Ishikawa (cell line): ENCODE measurements at regions not wholly inside any gene's neighbourhood (a gene's known extent, or its start where the extent isn't known, plus 50 kb on each side); places are given as distances from the start of the nearest gene placed in this dataset.

Experiments
- EGR1 ChIP-seq: IDR thresholded peaks from 2 replicates; pipeline ENCODE4 v1.6.1; 2012
- YY1 ChIP-seq: IDR thresholded peaks from 2 replicates; pipeline ENCODE4 v1.6.1; 2012; ENCODE audit warnings: low read depth
- TF ChIP-seq, protein P1 (sequence below): IDR thresholded peaks from 2 replicates; pipeline ENCODE4 v1.6.1; 2012; ENCODE audit warnings: low read depth, mild to moderate bottlenecking
- TF ChIP-seq, protein P2 (sequence below): IDR thresholded peaks from 2 replicates; pipeline ENCODE4 v1.6.1; 2012

- TF ChIP-seq, protein P1, sequence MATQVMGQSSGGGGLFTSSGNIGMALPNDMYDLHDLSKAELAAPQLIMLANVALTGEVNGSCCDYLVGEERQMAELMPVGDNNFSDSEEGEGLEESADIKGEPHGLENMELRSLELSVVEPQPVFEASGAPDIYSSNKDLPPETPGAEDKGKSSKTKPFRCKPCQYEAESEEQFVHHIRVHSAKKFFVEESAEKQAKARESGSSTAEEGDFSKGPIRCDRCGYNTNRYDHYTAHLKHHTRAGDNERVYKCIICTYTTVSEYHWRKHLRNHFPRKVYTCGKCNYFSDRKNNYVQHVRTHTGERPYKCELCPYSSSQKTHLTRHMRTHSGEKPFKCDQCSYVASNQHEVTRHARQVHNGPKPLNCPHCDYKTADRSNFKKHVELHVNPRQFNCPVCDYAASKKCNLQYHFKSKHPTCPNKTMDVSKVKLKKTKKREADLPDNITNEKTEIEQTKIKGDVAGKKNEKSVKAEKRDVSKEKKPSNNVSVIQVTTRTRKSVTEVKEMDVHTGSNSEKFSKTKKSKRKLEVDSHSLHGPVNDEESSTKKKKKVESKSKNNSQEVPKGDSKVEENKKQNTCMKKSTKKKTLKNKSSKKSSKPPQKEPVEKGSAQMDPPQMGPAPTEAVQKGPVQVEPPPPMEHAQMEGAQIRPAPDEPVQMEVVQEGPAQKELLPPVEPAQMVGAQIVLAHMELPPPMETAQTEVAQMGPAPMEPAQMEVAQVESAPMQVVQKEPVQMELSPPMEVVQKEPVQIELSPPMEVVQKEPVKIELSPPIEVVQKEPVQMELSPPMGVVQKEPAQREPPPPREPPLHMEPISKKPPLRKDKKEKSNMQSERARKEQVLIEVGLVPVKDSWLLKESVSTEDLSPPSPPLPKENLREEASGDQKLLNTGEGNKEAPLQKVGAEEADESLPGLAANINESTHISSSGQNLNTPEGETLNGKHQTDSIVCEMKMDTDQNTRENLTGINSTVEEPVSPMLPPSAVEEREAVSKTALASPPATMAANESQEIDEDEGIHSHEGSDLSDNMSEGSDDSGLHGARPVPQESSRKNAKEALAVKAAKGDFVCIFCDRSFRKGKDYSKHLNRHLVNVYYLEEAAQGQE: no peak
- TF ChIP-seq, protein P2, sequence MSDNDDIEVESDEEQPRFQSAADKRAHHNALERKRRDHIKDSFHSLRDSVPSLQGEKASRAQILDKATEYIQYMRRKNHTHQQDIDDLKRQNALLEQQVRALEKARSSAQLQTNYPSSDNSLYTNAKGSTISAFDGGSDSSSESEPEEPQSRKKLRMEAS: no peak
- TF ChIP-seq YY1 (no peak), EGR1 (no peak)
These were observed 717.7 kb downstream of the LIG4 start for GRCh38 chr13:107497661-107498060.
